AG08395 (cell line): ENCODE measurements at regions not wholly inside any gene's neighbourhood (a gene's known extent, or its start where the extent isn't known, plus 50 kb on each side); places are given as distances from the start of the nearest gene placed in this dataset.
"Not testable (repeated sequence)": the region's sequence is repeated elsewhere in the genome, so short reads cannot be mapped to it uniquely, and the experiment has no call there.

Source experiments
- DNase-seq: peaks from one replicate; pipeline ENCODE4 v3.0.0; 2012; ENCODE audit warnings: mixed read lengths, low spot score

DNA sequence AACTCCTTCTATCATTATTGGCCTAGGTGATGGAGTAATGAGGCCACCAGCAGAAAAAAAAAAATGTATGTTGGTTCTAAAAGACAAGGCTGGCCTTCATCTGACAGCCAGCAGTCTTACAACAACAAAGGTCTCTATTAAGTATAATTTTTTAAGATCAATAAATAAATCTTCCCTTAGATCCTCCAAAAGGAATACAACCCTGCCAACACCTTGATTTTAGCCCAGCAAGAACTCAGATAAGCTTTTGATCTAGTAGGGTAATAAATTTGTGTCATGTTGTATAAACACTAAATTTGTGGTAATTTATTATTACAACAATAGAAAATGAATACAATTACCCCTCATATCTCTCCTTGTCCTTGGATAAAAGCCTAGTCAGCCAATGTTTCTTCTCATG lies 633.2 kb upstream of the FAM174A start:
- no peak for DNase-seq

DNA sequence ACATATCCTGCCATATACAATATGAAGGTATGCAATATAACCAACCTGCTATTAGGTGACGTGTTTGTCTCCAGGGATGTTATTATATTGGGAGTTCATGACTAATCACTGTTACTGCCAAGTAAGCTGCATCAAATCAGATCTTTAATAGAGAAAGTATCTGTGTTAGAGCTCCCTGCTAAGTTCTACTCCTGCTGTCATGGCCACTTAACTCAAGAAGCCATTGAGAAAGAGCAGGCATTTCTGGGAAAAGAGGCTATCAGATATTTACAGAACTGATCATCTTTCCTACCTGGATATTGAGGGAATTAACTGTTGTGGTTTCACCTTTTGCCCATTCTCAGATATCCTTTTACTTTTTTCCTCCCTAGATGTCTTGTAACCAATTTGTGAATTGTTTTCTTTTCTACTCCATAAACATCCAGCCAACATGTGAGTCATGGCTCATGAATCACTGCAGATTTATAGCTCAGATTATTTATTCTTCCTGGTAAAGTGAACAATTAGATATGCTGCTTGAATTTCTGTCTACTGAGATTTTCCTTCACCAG lies 634.8 kb upstream of the FAM174A start:
- DNase-seq = no peak

DNA sequence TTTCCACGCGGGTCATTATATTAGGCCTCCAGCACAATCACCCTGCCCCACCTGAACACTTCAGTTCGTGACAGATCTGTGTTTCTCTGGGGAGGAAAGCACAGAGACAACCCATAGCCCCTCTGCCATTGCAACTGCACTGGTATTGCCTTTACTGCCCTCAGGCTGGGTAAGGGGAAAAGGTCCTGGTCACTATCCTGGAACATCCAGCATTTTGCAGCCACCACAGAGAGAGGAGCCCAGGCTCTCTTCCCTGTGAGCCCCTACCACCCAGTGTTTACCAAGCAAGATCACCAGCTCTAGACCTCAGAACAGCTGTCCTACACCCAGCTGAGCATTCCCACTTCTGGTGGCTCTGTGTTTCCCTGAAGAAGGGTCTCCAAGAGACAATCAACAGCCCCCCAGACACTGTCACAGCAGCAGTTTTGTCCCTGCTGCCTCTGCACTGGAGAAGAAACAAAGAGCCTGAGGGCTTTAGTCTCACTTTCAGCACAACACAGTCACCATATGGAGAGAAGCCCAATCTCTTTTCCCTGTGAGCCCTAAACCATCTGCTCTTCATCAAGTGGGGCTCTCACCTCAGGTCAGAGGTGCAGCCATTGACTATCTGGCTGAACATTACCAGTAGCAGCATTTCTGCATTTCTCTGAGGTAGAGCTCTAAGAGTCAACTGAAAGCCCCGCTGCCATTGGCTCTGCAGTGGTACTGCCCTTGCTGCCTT lies 655.2 kb upstream of the FAM174A start:
- DNase-seq = no peak

DNA sequence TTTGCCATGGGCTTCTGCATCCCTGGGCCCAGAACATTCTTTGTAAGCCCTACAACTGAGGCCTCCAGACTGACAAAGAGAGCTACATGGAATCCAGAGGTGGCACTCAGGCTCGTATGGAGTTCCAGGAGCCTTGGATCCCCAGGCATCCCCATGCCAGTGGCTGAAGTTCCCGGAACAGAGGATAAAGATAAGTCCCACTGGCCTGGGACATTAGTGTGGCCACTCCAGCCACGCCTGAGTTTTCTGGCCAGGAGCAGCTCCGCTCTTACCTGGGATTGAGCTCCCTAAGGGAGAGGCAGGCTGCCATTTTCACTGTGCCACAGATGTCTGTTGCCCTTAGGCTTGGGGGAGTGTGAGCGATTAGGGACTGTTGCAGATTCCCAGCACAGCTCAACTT lies 656.3 kb upstream of the FAM174A start:
- no peak for DNase-seq

DNA sequence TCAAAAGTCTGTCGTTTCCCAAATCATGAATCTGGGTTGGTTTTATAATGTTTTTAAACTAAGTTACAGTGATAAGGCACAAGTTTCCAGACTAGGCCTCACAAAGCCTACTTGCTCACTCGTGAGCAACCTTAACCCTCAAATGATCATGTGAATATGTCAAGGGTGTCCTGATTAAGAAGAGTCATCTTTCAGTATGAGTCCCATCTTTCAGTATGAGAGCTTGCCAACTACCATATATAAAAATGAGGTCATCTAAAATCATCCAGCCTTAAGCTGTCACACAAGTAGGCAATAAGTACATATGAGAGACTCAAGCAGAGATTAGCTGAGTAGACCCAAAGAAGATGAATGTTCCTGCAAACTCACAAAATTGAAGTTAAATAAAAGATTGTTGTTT lies 668.4 kb upstream of the FAM174A start:
- DNase-seq = no peak

DNA sequence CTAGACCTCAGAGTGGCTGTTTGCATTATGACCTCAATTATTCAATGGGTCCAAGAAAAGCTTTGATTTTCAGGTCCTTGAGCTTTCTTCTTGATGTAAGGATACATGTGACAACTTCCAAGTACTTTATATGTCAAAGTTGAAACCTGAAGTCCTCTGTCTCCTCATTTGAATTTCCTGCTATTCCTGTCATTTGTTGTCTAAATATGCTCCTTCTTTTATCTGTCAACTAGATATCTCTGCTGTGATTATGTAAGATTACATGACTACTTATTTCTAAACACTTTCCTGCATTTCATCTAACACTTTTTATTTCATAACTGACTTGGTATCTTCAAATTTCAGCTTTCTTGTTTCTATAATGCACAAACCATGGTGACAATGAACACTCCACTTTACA lies 670.0 kb upstream of the FAM174A start:
- no peak for DNase-seq

DNA sequence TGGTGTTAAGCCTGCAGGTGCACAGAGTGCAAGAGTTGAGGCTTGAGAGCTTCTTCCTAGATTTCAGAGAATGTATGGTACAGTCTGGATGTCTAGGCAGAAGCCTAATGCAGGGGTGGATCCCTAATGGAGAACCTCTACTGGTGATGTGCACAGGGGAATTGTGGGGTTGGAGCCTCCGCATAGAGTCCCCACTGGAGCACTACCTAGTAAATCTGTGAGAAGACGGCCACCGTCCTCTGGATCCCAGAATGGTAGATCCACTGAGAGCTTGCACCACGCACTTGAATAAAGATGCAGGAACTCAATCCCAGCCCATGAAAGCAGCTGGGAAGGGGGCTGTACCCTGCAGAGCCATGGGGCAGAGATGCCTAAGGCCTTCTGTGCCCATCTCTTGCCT lies 699.4 kb upstream of the FAM174A start:
- DNase-seq = no peak

DNA sequence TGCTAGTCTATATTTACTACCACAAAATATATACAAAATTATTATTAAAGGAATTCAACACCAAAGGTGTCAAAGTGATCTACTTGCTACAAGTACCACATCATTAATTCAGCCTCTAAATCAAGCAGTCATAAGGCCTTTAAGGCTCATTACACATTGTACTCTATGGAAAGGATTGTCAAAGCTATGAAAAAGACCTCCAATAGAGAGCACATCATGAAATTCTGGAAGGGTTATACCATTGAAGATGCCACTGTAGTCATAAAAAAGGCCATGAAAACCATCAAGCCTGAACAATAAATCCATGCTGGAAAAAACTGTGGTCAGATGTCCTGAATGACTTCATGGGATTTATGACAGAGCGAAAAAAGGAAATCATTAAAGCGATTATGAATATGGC lies 708.0 kb upstream of the FAM174A start:
- DNase-seq = no peak

DNA sequence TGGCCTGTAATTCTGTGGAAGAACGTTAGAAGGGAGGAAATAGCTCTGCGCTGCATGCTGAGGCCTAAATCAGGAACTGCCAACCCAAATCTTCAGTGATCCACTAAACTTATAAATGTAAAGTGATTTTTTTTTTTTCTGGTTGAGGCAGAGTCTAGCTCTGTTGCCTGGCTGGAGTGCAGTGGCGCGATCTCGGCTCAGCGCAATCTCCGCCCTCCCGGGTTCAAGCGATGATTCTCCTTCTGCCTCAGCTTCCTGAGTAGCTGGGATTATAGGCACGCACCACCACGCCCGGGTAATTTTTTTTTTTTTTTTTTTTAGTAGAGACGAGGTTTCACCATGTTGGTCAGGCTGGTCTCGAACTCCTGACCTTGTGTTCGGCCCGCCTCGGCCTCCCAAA lies 717.4 kb upstream of the FAM174A start:
- no peak for DNase-seq

DNA sequence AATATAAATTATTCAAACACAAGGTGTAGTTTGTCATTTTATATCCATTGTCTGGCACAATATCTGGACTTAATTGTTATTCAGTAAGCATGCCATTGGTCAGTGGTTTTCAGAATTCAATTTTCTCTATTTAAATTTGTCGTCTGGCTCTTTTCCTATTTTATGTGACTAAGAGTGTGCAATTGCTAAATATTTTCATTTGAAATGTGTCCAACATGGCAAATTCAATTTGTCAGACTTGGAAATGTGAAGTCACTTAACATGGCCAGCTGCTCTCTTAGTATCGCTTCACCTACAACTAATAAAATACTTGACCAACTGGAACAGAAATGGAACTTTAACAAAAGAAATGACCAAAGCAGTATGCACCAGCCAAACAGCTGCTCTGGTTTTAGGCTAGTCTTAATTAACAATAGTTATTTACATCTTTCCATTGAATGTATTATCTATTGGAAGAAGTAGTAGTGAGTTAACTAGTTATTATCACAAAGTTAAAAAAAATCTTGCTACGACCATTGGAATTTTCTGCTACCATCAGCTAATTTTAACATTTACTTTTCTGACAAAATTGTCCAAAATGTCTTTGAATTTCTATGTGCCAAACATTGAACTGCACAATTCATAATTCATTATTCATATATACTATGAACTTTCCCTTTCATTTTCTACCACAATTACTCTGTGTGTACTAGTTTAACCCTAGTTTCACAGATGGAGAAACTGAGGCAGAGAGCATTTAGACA lies 720.7 kb upstream of the FAM174A start:
- DNase-seq = no peak

DNA sequence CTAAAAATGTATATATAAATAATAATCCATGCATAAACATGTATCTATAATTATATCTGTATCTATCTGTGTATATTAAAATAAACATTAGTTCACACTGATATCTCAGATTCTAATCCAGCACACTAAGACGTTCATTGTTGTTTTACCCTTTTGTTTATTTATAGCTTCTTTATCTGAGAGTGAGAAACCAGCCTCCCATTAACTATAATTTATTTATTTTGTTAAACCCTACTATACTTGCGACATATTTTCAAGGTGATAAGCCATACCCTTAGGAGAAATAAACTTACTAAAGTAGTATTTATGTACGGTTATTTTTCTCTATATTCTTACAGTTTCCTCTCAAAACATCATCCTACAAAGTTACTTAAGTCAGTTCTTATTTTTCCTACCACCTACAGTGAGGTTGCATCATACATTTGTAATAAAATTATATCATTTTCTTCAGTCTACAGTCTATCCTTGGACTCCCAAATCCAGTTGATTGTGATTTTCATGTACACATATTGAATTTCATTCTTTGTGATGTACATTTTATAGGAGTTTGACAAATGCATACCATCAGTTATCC lies 726.4 kb upstream of the FAM174A start:
- no peak for DNase-seq

DNA sequence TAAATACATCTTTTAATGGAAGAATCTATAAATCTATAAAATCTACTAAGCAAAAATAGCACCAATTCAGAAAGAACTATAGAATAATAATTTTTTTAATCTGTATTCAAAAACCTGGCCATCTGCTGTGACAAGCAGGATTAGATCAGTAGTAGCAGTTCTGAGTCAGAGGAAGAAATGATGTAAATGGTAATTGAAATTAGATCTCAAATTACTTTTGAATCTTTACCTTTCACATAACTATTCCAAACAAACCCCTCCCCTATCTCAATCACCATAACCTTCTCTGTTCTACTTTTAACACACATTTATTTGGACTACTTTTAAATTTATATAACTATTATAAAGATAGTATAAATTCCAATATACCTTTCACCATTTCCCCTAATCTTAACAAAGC lies 727.8 kb upstream of the FAM174A start:
- no peak for DNase-seq

DNA sequence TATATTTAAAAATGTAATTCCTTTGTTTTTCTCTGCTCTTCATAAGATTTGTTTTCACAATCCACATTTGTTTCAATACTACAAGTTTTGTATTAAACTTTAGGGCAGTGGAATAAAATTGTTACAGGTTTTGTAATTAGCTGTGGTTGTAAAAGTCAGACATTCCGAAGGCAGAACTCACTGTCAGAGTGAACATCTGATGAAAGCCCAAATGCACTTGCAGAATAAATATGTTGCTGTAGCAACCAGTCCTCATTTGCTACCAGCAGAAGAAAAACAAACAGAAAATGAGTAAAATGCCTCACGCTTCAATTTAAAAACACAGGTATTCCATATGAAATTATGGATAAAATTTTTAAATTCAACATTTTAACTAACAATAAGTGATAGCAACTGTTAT lies 740.1 kb upstream of the FAM174A start:
- DNase-seq = no peak

DNA sequence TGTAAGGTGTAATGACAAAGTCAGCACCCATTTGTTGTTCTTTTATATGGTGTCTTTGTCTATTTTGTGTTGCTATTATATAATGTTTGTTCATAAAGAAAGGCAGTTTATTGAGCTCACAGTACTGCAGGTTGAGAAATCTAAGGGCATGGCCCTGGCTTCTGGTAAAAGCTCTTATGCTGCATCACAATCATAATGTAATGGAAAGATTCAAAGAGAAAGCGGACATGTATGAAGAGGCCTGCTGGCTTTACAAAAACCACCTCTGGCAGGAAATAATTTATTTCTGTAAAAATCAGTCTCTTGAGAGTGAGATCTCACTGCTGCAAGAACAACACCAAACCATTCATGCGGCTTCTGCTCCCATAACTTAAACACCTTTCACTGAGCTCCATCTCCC lies 746.7 kb upstream of the FAM174A start:
- no peak for DNase-seq

DNA sequence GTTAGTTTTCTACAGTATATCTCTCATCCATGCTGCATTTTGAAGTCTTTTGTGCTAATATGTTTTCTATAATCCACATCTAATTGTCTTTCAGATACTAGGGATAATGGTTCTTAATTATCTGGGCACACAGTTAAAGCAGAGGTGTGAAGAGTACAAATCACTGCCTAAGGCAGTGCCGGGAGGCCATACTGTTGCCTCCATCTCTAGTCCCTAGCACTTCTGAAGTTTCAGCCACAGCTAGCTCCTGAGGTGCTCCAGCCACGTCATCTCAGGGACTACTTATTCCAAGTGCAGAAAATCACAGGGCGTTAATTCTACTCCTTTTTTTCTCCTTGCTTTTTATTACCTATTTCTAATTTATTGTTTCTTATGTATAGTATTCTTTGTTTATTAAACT lies 760.0 kb upstream of the FAM174A start:
- DNase-seq = no peak

DNA sequence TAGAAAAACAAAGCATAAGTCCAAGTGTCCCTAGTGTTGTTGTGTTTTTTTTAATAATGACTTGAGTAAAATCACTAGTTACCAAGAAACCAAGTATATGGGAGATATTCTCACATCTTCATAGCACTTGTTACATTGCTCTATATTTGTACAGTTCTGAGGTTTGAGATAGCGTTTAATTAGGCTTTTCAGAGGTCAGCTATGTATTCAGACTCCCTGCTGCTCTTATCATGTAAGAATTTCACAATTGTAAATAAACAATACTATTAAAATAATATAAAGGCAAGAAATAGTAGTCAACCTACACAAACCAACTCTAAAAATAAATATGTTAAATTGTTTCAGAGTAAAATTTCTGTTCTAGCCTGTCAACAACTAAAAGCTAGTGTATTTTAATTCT lies 761.9 kb upstream of the FAM174A start:
- DNase-seq = no peak

DNA sequence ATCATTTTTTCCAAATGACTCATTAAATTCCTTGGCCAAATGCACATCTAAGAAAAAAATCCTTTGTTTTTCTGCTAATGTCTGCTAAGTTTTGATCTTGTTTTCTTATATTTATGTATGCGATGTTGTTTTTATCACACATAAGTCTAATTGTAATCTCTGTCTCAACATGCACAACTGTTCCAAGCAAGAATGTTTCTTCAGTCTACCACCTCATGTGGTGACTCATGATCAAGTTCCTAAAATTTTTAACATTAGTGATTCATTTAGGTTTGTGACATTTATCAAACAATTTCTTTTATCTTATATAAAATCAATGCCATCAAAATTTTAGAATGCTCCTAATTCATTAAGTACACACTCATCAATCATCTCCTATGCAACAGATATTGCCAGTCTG lies 763.9 kb upstream of the FAM174A start:
- DNase-seq = no peak

DNA sequence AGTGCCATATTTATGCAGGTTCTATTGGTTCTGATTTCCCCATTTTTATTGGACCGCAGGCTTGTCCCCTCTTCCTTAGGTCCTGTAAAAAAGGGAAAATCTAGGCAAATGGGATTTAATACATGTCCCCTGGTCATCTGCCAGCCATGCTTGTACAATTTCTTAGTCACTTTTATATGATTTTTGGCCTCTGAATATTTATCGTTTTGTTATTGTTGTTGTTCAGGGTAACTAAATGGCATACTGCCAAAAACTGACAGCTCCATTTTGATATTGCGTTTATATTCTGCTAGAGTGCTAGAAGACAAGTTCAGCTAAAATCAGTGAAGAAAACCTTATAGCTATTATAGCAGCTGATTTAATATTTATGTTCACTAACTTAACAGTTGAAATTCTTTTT lies 770.2 kb upstream of the FAM174A start:
- no peak for DNase-seq

DNA sequence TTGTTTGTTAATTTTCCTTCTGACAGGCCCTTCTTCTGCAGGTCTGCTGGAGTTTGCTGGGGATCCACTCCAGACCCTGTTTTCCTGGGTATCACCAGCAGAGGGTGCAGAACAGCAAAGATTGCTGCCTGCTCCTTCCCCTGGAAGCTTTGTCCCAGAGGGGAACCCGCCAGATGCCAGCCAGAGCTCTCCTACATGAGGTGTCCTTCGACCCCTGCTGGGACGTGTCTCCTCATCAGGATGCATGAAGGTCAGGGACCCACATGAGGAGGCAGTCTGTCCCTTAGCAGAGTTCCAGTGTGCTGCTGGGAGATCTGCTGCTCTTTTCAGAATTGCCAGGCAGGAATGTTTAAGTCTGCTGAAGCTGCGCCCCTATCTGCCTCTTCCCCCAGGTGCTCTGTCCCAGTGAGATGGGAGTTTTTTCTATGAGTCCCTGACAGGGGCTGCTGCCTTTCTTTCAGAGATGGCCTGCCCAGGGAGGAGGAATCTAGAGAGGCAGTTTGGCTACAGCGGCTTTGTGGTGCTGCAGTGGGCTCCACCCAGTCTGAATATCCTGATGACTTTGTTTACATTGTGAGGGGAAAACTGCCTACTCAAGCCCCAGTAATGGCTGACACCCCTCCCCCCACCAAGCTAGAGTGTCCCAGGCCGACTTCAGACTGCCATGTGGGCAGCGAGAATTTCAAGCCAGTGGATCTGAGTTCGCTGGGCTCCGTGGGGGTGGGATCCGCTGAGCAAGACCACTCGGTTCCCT lies 772.0 kb upstream of the FAM174A start:
- DNase-seq = no peak

DNA sequence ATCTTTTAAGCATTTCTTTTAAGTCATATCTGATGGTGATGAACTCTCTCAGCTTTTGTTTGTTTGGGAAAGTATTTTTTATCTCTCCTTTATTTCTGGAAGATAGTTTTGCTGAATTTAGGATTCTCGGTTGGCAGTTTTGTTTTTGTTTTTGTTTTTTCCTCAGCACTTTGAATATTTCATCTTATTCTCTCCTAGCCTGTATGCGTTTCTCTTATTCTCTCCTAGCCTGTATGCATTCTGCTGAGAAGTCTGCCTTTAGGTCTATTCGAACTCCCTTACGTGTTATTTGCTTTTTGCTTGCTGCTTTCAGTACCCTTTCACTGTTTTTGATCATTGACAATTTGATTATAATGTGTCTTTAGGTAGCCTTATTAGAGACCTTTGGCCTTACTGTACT lies 787.8 kb upstream of the FAM174A start:
- no peak for DNase-seq

DNA sequence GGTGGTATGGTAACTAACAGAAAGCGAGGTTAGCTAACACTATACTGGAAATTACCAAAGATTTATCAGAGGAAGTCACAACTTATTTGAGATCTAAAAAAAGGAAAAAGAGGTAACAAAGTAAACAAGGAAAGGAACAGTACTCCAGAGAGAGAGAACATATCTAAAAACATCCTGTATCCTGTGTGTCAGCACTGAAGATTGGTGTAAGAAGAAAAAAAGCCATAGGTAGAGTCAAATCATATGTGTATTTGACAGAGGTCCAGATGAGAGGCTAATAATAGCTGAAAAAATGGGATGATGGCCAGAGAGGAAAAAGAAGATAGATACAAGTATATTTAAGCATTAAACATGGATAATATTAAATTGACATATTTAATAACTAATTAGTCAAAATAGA lies 802.0 kb upstream of the FAM174A start:
- DNase-seq = not testable (repeated sequence)

DNA sequence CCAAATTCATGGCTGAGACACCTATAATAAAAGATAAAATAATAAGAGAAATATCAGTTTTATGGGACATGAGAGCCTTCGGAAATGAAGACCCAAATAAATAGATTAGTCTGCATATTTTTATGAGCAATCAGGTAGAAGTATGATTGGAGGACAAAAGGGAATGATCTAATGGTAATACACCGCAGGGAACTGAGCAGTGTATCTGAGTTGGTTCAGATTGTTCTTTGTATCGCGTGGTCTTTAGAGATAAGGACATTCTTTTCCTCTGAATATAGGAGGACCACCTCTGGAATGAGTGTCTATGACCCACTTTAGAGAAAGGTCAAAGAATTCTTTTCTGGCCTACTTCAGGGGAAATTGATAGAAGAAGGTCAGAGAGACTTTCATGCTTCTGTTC lies 801.8 kb upstream of the CHD1 start:
- not testable (repeated sequence) for DNase-seq
